Limb (tissue), 2 donors: ENCODE measurements at regions not wholly inside any gene's neighbourhood (a gene's known extent, or its start where the extent isn't known, plus 50 kb on each side); places are given as distances from the start of the nearest gene placed in this dataset.

Experiments used
- DNase-seq, 2 donors: peaks; one replicate each; pipeline ENCODE4 v3.0.0-alpha.2; 2016; ENCODE audit errors: extremely low spot score in 2 of 2

- no peak for DNase-seq
Observed at GRCh38 chr4:136931781-136932180, 600.5 kb downstream of the PCDH18 start.

- DNase-seq, result no peak
Observed at GRCh38 chr4:136928957-136929411, 603.3 kb downstream of the PCDH18 start.

GRCh38 chr4:136927172-136927571 lies 605.1 kb downstream of the PCDH18 start:
- DNase-seq, result no peak

GRCh38 chr4:136925203-136925602 lies 607.1 kb downstream of the PCDH18 start:
- DNase-seq, result no peak

GRCh38 chr4:136922066-136922465 lies 610.2 kb downstream of the PCDH18 start:
- no peak for DNase-seq

- DNase-seq, result no peak
Observed at GRCh38 chr4:136920092-136920881, 612.0 kb downstream of the PCDH18 start.

- no peak for DNase-seq
Observed at GRCh38 chr4:136918772-136919171, 613.5 kb downstream of the PCDH18 start.

GRCh38 chr4:136917312-136918110 lies 614.8 kb downstream of the PCDH18 start:
- no peak for DNase-seq

- DNase-seq, result peak in 1 of 2 donors; percentile 29
Observed at GRCh38 chr4:136909626-136910025, 622.7 kb downstream of the PCDH18 start.

- DNase-seq, result no peak
Observed at GRCh38 chr4:136908122-136908521, 624.2 kb downstream of the PCDH18 start.

GRCh38 chr4:136900696-136901095 lies 631.6 kb downstream of the PCDH18 start:
- DNase-seq, result no peak

- no peak for DNase-seq
Observed at GRCh38 chr4:136898590-136899248, 633.6 kb downstream of the PCDH18 start.

GRCh38 chr4:136893573-136893972 lies 638.7 kb downstream of the PCDH18 start:
- no peak for DNase-seq

- DNase-seq, result no peak
Observed at GRCh38 chr4:136881666-136882065, 650.6 kb downstream of the PCDH18 start.

GRCh38 chr4:136873555-136873954 lies 658.7 kb downstream of the PCDH18 start:
- DNase-seq, result no peak

GRCh38 chr4:136867465-136867864 lies 664.8 kb downstream of the PCDH18 start:
- no peak for DNase-seq

GRCh38 chr4:136865526-136865925 lies 666.8 kb downstream of the PCDH18 start:
- DNase-seq, result no peak

GRCh38 chr4:136864604-136865185 lies 667.6 kb downstream of the PCDH18 start:
- DNase-seq, result peak in 1 of 2 donors; percentile 87

- DNase-seq, result peak in 1 of 2 donors; percentile 2
Observed at GRCh38 chr4:136863756-136864155, 668.5 kb downstream of the PCDH18 start.

- DNase-seq, result no peak
Observed at GRCh38 chr4:136862653-136863052, 669.6 kb downstream of the PCDH18 start.

- DNase-seq, result peak in 1 of 2 donors; percentile 65
Observed at GRCh38 chr4:136861091-136861490, 671.2 kb downstream of the PCDH18 start.

- DNase-seq, result no peak
Observed at GRCh38 chr4:136858903-136859302, 673.4 kb downstream of the PCDH18 start.
